Activated T-helper 9 cell treated with anti-CD3 and anti-CD28 coated beads, Interleukin-2, amount 50 U/mL, for 16 hours (primary cell): ENCODE measurements at regions not wholly inside any gene's neighbourhood (a gene's known extent, or its start where the extent isn't known, plus 50 kb on each side); places are given as distances from the start of the nearest gene placed in this dataset.
A peak's percentile ranks its signal among the peaks of the same experiment; 100 is the strongest.

ENCODE experiments used
- DNase-seq: peaks from one replicate; pipeline ENCODE4 v3.0.0-alpha.2; 2020; ENCODE audit warnings: low read depth

DNA sequence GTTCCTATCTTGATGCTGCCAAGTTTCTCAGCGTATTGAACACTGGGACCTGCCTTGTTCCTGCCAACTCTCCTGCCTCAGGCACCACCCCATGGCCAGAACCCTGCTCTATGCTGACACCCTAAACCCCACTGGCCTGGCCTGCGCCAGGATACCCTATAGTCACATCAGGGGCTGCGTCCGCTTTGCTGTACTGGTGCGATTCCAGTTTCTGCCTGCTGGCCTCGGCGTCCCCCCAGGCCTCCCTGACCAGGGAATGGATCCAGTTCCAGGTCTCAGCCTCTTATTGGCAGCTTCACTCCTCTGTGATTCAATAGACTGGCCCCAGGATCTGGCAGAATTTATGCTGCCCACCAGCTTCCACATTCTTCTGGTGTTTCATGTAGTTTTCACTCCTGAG is 55.0 kb downstream of the GPR6 start:
- no peak for DNase-seq

DNA sequence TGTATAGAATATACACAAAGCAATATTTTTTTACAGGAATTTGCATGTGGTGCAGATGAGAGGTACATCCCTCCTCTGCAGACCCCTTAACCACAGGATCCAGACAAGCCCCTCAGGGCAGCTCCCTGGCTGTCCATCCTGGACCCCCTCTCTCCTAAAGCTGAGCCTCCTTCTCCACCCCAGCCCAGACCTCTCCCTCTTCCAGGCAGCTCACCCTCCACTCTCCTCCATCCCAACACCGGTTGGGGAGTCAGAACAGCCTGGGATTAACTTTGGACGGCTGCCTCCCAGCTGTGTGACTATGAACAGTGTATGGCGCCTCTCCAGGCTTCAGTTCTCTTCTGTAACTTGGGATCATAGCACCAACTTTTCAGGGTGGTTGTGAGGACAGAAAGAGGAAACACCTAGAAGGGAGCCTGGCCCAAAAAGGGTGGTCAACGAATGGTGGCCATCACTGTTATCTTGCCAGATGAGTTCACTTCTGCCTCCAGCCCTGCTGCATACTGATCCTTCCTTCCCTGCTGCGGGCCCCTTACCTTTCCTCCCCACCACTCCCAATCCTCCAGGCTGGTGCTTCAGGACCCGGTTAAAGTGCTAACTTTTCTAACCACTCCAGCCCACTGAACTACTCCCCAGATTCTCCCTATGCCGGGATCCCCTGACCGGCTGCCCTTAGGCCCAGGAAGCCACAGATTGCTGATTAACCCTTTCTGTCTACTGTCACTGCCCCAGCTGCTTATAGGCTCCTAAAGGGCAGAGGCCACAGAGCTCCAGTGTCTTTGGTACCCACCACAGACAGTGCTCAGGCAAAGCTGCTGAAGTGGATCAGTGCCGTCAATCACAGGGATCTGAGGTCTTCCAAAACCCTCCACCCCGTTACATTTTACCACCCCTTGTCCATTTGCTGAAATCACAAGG is 55.9 kb downstream of the GPR6 start:
- DNase-seq = no peak

DNA sequence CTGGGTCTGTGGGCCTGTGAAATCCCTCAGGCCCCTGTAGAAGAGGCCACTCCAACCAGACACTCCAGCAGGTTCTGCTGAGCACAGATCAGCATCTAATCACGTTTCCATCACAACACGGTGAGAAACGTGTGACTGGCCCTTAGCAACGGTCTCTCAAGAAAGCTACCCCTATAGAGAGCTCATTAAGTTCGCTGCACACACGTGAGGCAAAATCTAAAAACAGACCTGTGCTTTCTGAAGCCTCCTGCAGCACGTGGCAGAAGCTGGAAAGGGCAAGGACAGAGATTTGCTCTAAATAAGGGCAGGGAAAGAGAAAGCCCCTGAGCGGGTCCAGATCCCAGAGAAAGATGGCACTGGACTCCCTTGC is 56.5 kb downstream of the GPR6 start:
- no peak for DNase-seq

DNA sequence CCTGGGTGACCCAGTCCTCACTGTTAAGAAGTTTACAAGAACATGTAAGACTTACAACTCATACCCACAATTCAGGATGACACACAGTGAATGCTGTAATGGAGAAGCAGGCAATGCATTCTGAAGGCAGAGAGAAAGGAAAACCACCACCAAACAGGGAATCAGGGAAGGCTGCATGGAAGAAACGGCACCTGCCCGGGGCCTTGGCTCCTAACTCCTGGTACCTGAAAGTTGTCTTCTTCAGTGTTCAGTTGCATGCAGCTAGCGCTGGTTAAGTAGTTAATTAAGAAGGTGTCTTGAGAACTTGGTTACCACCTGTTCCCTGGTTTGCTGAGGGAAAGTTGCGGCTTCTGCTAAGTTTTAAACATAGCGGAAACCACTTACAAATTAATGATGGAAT is 57.2 kb downstream of the GPR6 start:
- DNase-seq = no peak

DNA sequence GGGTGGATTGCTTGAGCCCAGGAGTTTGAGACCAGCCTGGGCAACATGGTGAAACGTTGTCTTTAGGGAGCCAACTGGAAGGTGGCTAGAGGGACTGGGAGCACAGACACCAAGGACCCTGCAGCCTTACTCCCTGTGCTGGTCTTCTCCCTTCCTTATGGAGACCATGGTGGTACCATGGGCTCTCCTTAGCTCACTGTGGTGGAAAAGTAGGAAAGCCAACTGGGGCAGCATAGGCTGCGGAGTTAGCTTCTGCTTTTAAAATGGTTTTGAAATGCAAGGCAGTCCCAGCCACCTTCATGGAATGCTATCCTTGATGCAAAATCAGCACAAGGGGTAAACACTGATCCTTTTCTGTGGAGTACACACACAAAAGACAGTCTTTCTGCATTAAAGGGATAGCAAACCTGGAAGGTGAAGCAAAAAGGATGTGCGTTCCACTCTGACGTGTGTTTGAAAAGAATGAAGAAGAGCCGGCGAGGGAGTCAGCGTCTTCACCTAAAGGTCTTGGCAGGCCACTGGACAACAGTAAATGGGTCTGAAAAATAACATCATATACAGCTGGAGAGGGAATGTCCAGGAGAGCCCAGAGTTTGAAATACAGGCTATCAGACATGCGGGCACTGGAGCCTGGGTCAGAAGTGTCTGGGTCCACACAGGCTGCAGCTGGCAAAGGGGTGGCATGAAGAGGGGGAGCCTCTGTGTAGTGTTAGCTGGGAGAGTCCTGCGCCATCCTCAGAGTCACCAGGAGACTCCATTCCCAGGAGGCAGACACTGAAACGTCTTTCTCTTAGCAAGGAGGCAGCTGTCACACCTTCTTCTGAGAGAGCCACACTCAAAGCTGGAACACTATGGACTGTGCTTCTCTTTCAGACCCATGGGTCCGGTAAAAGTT is 58.5 kb downstream of the GPR6 start:
- DNase-seq = no peak

DNA sequence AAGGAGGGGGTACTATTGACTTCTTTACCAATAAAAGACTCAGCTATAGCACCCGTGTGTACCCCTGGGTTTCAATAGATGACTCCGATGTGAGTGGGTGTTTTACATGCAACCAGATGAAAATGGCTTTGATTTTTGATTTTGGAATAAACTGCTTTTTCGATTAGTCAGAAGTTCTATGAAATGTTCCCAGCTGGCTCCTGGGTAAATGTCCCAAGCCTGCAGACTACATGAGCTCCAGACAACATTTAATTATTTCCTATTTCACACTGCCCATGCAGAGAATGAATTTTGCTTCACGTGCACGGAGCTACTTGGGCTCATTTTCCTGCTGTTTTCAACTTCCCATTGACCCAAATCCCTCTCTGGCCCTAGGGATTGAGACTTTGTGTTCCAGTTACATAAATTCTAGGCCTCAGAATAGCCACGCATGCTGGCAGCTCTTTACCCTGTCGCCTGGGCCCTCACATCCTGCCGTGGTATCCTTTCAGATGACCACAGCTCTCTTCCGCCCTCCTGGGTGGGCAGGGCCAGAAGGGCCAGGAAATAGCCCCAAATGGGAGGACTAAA is 59.7 kb downstream of the GPR6 start:
- DNase-seq = no peak

DNA sequence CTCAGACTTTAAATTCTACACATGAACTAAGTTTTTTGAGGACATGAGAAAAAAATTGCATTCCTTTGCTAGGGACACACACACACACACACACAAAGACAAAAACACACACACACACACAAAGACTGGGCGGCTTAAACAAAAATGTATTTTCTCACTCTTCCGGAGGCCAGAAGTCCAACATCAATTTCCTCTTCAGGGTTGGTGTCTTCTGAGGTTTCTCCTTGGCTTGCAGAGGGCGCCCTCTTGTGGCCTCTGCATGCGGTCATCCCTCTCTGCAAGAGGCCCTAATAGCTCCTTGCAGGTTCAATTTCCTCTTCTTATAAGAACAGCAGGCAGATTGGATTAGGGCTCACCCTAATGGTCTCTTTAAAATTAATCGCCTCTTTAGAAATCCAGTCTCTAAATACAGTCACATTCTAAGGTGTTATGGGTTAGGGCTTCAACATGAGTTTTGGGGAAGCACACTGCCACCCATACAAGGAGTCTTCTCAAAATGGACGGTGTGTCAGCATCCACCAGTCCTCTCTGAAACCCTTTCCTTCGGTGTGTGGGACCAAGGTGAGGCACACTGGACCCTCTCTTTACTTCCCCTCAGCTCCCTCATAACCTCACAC is 61.4 kb downstream of the GPR6 start:
- DNase-seq = peak; percentile 66

DNA sequence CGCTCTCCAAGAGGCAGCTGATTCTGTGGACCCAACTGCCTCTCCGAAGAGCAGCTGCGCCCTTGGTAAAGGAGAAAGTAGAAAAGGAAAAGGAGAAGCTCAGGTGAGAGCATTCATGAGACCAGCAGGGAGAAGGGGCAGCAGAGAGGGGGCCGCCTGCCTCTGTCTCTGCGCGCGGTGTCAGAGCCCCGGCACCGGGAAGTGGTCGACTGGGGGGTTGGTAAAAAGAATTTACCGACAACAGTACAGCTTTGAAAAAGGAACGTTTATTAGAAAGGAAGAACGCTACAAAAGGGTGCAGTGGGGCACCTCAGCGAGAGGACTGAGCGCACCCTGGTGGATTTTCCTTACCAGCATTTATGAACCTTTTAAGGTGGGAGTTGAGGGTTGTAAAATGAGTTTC is 61.9 kb downstream of the GPR6 start:
- peak; percentile 2 for DNase-seq

DNA sequence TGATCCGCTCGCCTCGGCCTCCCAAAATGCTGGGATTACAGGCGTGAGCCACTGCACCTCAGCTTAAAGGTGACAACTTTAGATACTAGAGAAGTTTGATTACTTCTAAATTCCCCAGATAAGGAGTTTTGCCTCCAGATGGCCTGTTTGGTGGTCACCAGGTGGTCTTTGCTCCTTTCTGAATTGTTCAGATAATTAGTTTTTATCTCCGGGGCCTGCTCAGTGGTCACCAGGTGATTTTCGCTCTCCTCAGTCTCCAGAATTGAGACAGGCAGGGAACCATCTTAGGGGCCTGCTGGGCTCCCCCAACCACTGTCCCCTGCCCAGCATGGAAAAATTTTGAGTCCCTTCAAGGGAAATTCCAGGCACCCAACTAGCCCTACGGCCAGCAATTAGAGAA is 62.6 kb downstream of the GPR6 start:
- DNase-seq = no peak

DNA sequence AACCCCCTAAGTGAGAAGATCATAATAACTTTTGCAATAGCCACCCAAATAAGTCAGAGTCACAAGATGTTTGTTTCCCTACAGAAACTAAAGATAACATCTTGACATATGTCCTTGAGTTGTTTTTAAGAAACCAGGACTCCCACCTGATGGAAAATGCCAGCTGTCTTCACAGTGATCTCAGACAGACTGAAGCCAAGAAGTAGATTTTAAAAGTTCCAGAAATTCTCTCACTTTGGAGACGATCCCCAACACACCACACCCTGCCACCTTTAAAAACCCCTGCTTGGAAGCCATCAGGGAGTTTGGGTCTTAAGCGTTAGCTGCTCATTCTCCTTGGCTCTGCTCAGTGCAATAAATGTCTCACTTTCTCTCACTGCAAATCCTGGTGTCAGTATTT is 63.0 kb downstream of the GPR6 start:
- DNase-seq = no peak

DNA sequence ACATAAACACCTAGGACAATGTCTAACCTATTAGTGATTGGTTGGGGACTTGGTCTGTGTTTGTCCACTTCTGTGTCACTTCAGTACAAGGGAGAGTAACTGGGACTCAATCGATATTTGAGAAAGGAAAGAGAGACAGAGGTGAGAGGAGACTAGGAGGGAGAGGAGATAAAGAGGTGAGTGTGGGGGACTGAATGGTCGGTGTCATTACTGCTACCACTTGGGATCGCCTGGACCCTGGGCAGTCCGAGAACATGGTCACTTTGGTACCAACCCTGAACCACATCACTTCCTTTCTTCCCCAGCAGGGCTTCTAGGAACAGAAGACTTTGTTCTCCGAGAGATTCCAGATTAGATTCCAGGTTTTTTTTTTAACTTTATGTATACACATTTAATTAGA is 63.7 kb downstream of the GPR6 start:
- no peak for DNase-seq

DNA sequence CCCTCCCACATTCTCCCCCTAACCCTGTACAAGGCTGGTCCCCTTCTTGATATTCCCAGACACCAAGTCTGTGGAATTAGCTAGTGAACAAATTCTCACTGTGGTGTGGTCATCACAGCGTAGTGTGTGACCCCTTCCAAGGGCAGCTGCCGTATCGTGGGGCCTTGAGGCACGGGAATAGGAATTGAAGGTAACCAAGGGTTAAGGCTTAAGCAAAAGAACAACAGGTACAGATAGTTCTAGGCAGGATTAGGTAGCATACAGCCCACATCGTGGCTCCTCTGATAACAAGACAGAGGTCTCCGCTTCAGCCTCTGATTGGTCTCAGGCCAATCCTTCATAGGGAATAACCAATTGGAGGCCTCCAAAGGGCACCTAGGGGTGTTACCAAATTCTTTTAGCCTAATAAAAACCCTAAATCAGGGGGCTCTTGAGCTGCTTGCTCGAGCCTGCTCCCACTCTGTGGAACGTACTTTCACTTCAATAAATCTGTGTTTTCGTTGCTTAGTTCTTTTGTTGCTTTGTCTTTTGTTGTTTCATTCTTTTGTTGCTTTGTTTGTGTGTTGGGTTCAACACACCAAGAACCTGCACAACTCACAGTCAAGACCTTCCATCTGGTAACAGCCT is 64.7 kb downstream of the GPR6 start:
- DNase-seq = no peak

DNA sequence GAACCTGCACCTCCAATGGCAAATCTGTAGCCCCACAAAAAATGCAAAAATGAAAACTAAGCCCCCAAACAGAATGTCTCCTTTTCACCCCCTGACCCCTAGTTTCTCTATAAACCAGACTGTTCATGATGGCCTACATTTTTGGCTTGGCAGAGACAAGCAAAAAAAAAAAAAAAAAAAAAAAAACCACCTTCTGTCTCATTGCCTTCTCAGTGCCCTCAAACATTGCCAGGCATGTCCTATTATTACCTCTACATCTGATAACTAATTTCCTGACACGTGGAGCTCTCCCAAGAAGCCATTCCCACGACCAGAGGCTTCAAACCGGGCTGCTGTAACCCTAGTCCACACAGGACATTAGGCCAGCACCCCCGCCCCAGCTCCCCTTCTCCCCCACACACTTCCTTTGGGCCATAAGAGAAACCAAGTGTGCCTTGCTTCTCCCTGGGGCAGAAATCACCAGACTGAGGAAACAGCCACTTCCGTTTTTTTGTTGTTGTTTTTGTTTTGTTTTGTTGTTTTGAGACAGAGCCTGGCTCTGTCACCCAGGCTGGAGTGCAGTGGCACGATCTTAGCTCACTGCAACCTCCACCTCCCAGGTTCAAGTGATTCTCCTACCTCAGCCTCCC is 65.4 kb downstream of the GPR6 start:
- no peak for DNase-seq

DNA sequence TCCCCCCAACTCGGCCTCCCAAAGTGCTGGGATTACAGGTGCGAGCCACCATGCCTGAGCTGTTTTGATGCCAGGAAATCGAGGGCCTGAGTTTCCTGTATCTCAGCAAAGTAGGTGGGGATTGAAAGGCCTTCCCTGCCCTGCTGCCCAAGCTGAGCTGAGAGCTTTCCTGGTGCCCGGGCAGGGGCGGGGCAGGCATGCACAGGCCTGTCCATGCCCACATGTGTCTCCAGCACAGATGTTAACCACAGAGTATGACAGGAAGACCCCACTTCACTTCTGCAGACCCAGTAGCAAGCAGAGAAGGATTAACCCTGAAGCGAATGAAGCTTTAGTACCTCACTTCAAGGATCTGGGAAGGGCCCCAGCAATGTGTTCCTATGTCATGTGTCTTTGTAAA is 66.0 kb downstream of the GPR6 start:
- no peak for DNase-seq

DNA sequence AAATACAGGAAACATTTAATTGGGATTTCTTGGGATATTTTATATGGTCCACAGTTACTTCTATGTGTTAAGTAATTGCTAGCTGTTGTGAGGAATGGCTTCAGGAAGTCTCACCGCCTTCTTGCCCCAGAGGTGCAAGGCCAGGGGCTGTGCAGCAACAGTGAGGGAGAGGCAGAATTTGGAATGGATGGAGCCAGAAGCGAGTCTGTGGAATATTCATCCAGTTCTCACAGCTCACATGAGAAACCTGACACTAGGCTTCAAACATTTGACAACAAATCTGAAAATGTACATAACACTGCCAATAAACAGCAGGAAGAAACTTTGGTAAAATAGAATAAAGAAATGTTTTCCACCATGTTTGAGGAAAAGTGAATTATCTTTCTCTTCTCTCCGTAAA is 66.5 kb downstream of the GPR6 start:
- DNase-seq = no peak

DNA sequence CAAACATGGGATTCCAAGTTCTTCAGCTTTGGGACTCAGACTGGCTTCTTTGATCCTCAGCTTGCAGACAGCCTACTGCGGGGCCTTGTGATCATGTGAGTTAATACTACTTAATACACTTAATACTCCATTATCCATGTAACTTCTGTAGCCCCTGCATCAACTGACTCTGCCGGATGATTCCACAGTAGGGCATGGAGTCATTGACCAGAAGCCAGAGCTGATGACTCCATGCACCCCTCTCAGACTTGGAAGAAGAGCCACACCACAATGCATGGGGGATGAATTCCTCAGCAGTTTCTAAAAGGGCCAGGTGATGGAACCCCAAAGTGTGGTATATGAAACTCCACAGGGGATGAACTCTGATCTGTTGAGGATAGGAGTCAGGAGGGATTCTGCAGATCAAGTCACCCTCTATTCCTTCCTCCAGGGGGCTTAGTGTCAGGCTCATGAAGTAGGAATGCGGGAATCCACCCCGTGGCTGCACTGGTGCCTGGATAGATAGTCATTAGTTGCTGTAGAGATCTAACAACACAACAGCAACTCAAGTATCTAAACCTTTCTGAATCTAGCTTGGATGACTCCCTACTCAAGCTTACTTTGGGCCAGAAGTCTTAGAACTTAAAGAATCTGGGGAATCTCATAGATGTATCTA is 70.2 kb downstream of the GPR6 start:
- no peak for DNase-seq

DNA sequence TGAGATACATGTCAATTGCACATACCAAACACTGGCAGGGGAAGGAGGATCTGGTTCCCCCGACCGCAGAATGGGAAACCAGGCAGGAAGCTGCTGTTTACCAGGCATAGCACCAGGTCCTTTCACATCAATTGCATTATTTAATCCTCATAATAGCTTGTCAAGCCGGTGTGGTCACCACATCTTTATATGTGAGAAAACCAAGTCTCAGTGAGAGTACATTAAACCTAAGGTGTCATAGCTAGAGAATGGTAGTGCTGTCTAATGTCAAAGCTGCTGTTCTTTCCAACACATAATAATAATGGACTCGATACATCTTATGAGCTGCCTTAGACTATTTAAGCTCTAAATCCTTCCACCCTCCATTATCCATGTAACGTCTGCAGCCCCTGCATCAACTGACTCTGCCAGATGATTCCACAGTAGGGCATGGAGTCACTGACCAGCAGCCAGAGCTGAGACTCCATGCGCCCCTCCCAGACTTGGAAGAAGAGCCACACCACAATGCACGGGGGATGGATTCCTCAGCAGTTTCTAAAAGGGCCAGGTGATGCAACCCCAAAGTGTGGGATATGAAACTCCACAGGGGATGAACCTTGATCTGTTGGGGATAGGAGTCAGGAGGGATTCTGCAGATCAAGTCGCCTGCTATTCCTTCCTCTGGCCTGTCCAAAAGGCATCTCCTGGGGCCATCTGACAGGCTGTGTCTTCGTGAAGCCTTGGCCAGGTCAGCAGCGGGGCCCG is 71.8 kb downstream of the GPR6 start:
- no peak for DNase-seq
